Astrocyte of the cerebellum (primary cell): ENCODE measurements at regions not wholly inside any gene's neighbourhood (a gene's known extent, or its start where the extent isn't known, plus 50 kb on each side); places are given as distances from the start of the nearest gene placed in this dataset.

Source experiments
- DNase-seq: peaks from one replicate; pipeline ENCODE4 v3.0.0-alpha.2; 2011; ENCODE audit warnings: low read depth
- H3K4me3 ChIP-seq: 2 replicates; pipeline ENCODE4 v1.5.1; 2011; ENCODE audit warnings: mild to moderate bottlenecking, low read depth, low read length, moderate library complexity
- in situ Hi-C: cut with HindIII; loops from 2 replicates; pipeline ENCODE4 v1.10.0; 2017; ENCODE audit warnings: low sequenced_read_pairs
- TF ChIP-seq, protein P1 (sequence below): IDR thresholded peaks from 2 replicates; pipeline ENCODE4 v1.5.1; 2012; ENCODE audit warnings: low read length, low read depth, moderate library complexity, mild to moderate bottlenecking; ENCODE audit errors: missing control alignments

- no peak for DNase-seq
- no peak overlapping the region for H3K4me3 ChIP-seq
- TF ChIP-seq, protein P1, sequence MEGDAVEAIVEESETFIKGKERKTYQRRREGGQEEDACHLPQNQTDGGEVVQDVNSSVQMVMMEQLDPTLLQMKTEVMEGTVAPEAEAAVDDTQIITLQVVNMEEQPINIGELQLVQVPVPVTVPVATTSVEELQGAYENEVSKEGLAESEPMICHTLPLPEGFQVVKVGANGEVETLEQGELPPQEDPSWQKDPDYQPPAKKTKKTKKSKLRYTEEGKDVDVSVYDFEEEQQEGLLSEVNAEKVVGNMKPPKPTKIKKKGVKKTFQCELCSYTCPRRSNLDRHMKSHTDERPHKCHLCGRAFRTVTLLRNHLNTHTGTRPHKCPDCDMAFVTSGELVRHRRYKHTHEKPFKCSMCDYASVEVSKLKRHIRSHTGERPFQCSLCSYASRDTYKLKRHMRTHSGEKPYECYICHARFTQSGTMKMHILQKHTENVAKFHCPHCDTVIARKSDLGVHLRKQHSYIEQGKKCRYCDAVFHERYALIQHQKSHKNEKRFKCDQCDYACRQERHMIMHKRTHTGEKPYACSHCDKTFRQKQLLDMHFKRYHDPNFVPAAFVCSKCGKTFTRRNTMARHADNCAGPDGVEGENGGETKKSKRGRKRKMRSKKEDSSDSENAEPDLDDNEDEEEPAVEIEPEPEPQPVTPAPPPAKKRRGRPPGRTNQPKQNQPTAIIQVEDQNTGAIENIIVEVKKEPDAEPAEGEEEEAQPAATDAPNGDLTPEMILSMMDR, result no peak
- in situ Hi-C loops, result no loop called here
Observed at GRCh38 chr3:34808287-34808686, 831.0 kb upstream of the ARPP21 start.

DNA sequence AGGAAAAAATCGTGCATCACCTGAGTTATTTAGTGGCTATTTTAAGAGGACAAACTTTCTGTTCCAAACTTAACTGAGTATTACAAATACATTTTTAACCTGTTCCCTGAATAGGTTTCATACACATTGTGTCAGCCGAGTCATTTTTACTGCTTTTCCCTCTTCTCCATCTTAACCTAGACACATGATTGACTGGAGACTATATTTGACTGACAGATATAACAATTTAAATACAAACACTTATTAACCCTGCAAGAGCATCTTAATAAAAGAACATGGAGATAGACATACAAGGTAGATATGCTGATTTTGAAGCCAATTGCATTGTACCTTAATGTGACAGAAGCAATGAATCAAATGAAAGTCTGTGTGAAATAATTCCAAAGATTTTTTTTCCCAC is 810.5 kb upstream of the ARPP21 start:
- in situ Hi-C loops, result no loop called here
- no peak for DNase-seq
- H3K4me3 ChIP-seq, result no peak overlapping the region
- TF ChIP-seq, protein P1, result no peak

GRCh38 chr3:34832865-34833508 is 806.3 kb upstream of the ARPP21 start:
- DNase-seq, result no peak
- no peak overlapping the region for H3K4me3 ChIP-seq
- in situ Hi-C loops, result no loop called here
- TF ChIP-seq, protein P1, result no peak

- H3K4me3 ChIP-seq, result no peak overlapping the region
- TF ChIP-seq, protein P1, result no peak
- in situ Hi-C loops, result no loop called here
- DNase-seq, result no peak
Observed at GRCh38 chr3:34837848-34838741, 801.2 kb upstream of the ARPP21 start.

DNA sequence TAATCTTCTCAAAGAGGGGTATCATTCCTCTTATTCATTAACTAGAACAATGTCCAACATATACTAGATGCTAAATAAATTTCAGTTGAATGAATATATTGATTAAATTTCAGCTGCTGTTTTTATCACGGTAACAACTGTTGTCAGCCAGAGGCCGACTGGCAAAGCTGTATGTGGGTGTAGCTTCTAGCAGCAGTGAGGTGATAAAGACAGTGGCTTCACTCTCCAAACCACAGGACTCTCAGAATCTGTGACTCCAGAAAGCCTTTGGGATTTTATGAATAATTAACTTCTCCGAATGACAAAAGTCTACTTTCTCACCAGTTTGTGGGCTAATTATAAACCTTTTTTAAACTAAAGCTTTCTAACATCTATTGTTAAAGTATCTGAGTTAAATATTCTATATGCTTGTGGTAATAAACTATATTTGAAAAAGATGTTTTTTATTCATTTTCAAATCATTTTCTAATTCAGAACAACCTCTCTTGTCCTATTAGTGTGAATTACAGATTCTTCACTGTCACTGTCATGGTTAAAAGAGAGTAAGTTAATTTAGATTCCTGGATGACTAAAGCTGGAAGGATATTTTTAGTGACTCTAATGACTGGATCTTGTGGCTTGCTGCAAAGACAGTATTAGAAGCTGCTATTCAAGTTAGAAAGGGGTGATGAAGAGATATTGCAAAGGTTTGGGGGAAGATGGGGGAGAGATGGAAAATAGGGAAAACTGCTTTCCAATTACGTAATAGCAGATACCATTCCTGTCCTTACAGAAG is 796.4 kb upstream of the ARPP21 start:
- DNase-seq, result no peak
- in situ Hi-C loops, result no loop called here

GRCh38 chr3:34844323-34844620 is 795.1 kb upstream of the ARPP21 start:
- in situ Hi-C loops, result no loop called here
- no peak for DNase-seq
- H3K4me3 ChIP-seq, result no peak overlapping the region
- TF ChIP-seq, protein P1, result no peak

More for the DNA sequence above, 796.4 kb upstream of the ARPP21 start:
- H3K4me3 ChIP-seq, result no peak overlapping the region
- TF ChIP-seq, protein P1, result no peak
